Chondrocyte (in vitro differentiated cells): ENCODE measurements at regions not wholly inside any gene's neighbourhood (a gene's known extent, or its start where the extent isn't known, plus 50 kb on each side); places are given as distances from the start of the nearest gene placed in this dataset.
"Not testable (repeated sequence)": the region's sequence is repeated elsewhere in the genome, so short reads cannot be mapped to it uniquely, and the experiment has no call there.

Experiments
- DNase-seq: peaks from one replicate; pipeline ENCODE4 v3.0.0; 2021; ENCODE audit warnings: mixed read lengths, low spot score
- H3K27ac Mint-ChIP-seq: one replicate; pipeline ENCODE4 v1.8.0; 2021; ENCODE audit warnings: mild to moderate bottlenecking, moderate library complexity, mixed read lengths; ENCODE audit not compliant: unreplicated experiment
- H3K27me3 Mint-ChIP-seq: 2 replicates; pipeline ENCODE4 v1.8.0; 2021; ENCODE audit warnings: low read depth, mixed read lengths
- H3K36me3 Mint-ChIP-seq: 2 replicates; pipeline ENCODE4 v1.8.0; 2021; ENCODE audit warnings: low read depth, mixed read lengths
- H3K4me1 Mint-ChIP-seq: 2 replicates; pipeline ENCODE4 v1.8.0; 2021; ENCODE audit warnings: low read depth, mild to moderate bottlenecking, mixed read lengths
- H3K4me3 Mint-ChIP-seq: one replicate; pipeline ENCODE4 v1.8.0; 2021; ENCODE audit warnings: mild to moderate bottlenecking, moderate library complexity, mixed read lengths; ENCODE audit not compliant: unreplicated experiment
- H3K9me3 Mint-ChIP-seq: 2 replicates; pipeline ENCODE4 v1.8.0; 2021; ENCODE audit warnings: low read depth, mixed read lengths
- CTCF ChIP-seq: fragments of 200-600 bp; sonication (generic); IDR thresholded peaks from 2 replicates; pipeline ENCODE4 v1.5.0; 2021; ENCODE audit warnings: antibody characterized with exemption, mild to moderate bottlenecking, moderate library complexity

DNA sequence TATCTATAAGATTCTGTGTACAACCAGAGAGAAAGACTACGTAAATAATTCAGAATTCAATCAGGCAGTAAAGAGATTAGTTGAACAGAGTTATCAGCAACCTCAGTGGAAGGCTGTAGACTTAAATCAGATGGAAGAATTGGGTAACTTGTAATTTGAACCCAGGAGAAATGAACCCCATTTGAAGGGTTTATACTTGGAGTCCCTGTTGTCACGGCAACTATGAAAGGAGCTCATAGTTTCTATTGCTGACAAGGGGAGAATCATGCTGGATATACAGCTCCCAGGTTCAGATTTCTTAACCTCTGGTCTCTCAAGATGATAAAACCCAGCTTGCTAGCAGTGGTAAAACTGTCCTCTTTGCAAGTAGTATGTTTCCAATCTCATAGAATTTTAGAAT lies 54.4 kb upstream of the BMP4 start:
- no peak overlapping the region for H3K27ac Mint-ChIP-seq
- DNase-seq = no peak
- no peak for TF ChIP-seq CTCF

DNA sequence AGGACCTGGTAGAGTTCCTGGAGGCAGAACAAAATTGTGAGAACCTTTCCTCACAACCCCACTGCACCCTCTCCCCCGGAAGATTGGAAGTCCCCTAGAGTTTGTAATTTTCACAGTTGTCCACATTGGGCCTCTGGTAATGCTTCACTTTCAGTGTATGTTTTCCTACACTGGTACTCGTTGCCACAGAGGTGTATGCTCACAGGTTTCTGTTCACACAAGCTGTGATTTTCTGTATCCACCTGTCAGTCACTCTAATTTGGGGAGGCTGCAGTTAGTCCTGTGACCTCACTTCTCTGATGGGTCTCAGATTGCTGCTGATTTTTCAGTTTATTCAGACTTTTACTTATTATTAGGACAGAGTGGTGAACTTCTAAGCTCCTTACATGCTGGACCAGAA lies 66.4 kb upstream of the BMP4 start:
- DNase-seq = no peak
- Mint-ChIP-seq H3K4me3 (no peak overlapping the region), H3K27me3 (no peaks in the 10 kb centered on the region), H3K36me3 (peaks cover 6% of the 10 kb centered on the region), H3K4me1 (no peaks in the 10 kb centered on the region), H3K27ac (no peak overlapping the region), H3K9me3 (peaks cover 28% of the 10 kb centered on the region)
- no peak for TF ChIP-seq CTCF

More for the DNA sequence above, 54.4 kb upstream of the BMP4 start:
- no peaks in the 10 kb centered on the region for H3K4me1 Mint-ChIP-seq
- peaks cover 2% of the 10 kb centered on the region for H3K36me3 Mint-ChIP-seq
- H3K27me3 Mint-ChIP-seq = peaks cover 3% of the 10 kb centered on the region
- no peak overlapping the region for H3K4me3 Mint-ChIP-seq
- peaks cover 2% of the 10 kb centered on the region for H3K9me3 Mint-ChIP-seq

GRCh38 chr14:54025661-54026060 lies 69.0 kb upstream of the BMP4 start:
- H3K4me1 Mint-ChIP-seq = no peaks in the 10 kb centered on the region
- H3K9me3 Mint-ChIP-seq = peaks cover 23% of the 10 kb centered on the region
- TF ChIP-seq CTCF = peak; percentile 77
- no peak overlapping the region for H3K27ac Mint-ChIP-seq
- H3K36me3 Mint-ChIP-seq = peaks cover 3% of the 10 kb centered on the region
- no peak for DNase-seq
- no peak overlapping the region for H3K4me3 Mint-ChIP-seq
- no peaks in the 10 kb centered on the region for H3K27me3 Mint-ChIP-seq

DNA sequence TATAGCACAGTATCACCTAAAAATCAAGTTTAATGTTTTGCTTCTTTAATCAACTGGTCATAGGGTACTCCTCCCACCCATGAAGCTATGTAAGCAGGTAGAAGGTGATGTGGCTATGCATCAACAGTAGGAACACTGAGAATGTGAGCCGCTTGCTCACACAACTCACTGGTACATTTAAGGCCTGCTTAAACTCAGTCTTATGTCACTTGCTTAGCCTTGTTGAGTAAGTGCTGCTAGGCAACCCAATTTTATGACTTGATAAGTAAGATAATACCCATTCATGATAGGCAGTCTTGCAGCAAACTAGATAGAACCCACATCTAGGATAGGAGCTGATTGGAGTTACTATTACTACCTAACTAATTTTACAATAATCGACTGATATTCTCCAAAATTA lies 70.0 kb upstream of the BMP4 start:
- H3K4me3 Mint-ChIP-seq = no peak overlapping the region
- no peaks in the 10 kb centered on the region for H3K4me1 Mint-ChIP-seq
- H3K36me3 Mint-ChIP-seq = peaks cover 6% of the 10 kb centered on the region
- no peak overlapping the region for H3K27ac Mint-ChIP-seq
- DNase-seq = no peak
- peaks cover 27% of the 10 kb centered on the region for H3K9me3 Mint-ChIP-seq
- no peak for TF ChIP-seq CTCF
- H3K27me3 Mint-ChIP-seq = no peaks in the 10 kb centered on the region

- H3K4me1 Mint-ChIP-seq, H3K4me3 Mint-ChIP-seq, H3K27ac Mint-ChIP-seq, H3K27me3 Mint-ChIP-seq, DNase-seq: not testable (repeated sequence)
- H3K36me3 Mint-ChIP-seq = peaks cover 14% of the 10 kb centered on the region
- H3K9me3 Mint-ChIP-seq = peaks cover 36% of the 10 kb centered on the region
Observed at GRCh38 chr14:54030996-54031395, 74.4 kb upstream of the BMP4 start.

DNA sequence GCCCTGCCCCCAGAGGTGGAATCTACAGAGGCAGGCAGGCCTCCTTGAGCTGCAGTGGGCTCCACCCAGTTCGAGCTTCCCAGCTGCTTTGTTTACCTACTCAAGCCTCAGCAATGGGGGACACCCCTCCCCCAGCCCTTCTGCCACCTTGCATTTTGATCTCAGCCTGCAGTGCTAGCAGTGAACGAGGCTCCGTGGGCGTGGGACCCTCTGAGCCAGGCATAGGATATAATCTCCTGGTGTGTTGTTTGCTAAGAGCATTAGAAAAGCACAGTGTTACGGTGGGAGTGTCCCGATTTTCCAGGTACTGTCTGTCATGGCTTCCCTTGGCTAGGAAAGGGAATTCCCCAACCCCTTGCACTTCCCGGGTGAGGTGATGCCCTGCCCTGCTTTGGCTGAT lies 76.7 kb upstream of the BMP4 start:
- H3K9me3 Mint-ChIP-seq = peaks cover 44% of the 10 kb centered on the region
- H3K4me1 Mint-ChIP-seq, H3K4me3 Mint-ChIP-seq, H3K27me3 Mint-ChIP-seq, H3K27ac Mint-ChIP-seq, DNase-seq: not testable (repeated sequence)
- H3K36me3 Mint-ChIP-seq = peaks cover 16% of the 10 kb centered on the region
